ENCODE measurements at regions not wholly inside any gene's neighbourhood (a gene's known extent, or its start where the extent isn't known, plus 50 kb on each side); places are given as distances from the start of the nearest gene placed in this dataset.

DNA sequence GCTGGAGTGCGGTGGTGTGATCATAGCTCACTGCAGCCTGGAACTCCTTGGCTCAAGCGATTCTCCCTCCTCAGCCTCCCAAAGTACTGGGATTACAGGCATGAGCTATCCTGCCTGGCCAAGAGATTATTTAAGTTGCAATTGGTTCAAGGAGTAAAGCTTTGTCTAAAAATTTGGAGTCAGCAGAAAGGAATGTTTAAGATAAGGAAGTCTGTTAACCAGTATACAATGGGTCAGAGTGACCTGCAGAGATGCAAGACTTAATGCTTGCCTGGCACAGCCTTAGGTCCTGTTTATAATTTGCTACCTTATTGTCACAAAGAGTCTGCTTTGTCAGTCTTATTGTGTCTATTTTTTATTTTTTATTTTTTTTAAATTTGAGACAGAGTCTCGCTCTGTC lies 826.2 kb downstream of the NLGN4X start:
- Histone ChIP-seq H3K4me3 (no peak overlapping the region), H3K4me1 (no peaks in the 10 kb centered on the region), H3K9me3 (no peaks in the 10 kb centered on the region), H3K27ac (no peak overlapping the region), H3K27me3 (no peaks in the 10 kb centered on the region), H3K36me3 (replicated peaks in 1 of 2; ENCODE audit: insufficient read depth in 1 of 2, low read depth in 2 of 2) (no peaks in the 10 kb centered on the region)
- ATAC-seq: no peak
- TF ChIP-seq POLR2A (IDR thresholded peaks at IDR 0.05): no peak
- TF ChIP-seq, protein P1, sequence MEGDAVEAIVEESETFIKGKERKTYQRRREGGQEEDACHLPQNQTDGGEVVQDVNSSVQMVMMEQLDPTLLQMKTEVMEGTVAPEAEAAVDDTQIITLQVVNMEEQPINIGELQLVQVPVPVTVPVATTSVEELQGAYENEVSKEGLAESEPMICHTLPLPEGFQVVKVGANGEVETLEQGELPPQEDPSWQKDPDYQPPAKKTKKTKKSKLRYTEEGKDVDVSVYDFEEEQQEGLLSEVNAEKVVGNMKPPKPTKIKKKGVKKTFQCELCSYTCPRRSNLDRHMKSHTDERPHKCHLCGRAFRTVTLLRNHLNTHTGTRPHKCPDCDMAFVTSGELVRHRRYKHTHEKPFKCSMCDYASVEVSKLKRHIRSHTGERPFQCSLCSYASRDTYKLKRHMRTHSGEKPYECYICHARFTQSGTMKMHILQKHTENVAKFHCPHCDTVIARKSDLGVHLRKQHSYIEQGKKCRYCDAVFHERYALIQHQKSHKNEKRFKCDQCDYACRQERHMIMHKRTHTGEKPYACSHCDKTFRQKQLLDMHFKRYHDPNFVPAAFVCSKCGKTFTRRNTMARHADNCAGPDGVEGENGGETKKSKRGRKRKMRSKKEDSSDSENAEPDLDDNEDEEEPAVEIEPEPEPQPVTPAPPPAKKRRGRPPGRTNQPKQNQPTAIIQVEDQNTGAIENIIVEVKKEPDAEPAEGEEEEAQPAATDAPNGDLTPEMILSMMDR (IDR thresholded peaks at IDR 0.05): no peak
- DNase-seq: no peak
- intact Hi-C loops (cut with DNase I): no loop called here
- 73 to 81% methylated on average over 3 of the region's 3 CpGs for WGBS, 2 donors

DNA sequence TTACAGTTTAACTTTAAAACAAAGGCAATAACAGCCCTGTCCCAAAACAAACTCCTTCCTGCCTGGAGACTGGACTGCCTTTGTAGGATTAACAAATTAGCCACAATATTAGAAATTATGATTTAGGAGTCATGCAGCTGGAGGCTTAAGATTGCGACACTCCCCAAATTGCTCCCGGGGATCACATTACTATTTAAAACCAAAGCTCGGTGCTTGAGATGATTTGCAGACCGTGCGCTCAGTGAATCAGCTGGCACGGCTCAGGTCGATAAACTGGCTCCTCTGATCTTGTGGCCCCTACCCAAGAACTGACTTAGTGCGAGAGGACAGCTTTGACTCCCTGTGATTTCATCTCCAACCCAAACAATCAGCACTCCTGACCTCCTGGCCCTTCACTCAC lies 829.3 kb downstream of the NLGN4X start:
- Histone ChIP-seq H3K36me3 (replicated peaks in 1 of 2; ENCODE audit: insufficient read depth in 1 of 2, low read depth in 2 of 2) (no peaks in the 10 kb centered on the region), H3K27me3 (no peaks in the 10 kb centered on the region), H3K9me3 (no peaks in the 10 kb centered on the region), H3K4me1 (no peaks in the 10 kb centered on the region), H3K27ac (no peak overlapping the region), H3K4me3 (no peak overlapping the region)
- no peak for TF ChIP-seq POLR2A (IDR thresholded peaks at IDR 0.05)
- TF ChIP-seq, protein P1 (IDR thresholded peaks at IDR 0.05): no peak
- DNase-seq: no peak
- no peak for ATAC-seq
- WGBS, 2 donors: 60 to 71% methylated on average over 1 to 8 of the region's 8 CpGs
- intact Hi-C loops (cut with DNase I): no loop called here

DNA sequence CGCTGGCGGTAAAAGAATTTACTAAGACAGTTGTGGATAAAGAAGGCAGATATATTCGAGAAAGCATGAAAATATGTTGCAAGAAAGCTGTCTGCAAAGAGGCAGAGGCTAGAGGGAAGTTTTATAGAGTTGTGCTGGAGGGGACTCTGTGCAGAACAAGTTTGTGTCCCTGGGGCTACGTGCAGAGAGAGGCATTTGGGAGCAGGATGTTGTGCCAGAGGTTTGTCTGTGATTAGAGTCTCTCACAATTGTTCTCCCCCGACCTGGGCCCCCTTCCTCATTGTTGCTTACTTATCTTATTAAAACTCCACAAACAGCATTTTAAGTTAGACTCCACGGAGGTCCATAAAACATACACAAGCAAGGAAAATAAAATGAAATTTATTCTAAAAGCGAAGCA lies 831.3 kb downstream of the NLGN4X start:
- WGBS, 2 donors: 40 to 47% methylated on average over 7 of the region's 7 CpGs
- no peaks in the 10 kb centered on the region for H3K27me3 ChIP-seq
- TF ChIP-seq, protein P1 (IDR thresholded peaks at IDR 0.05): no peak
- no peak for TF ChIP-seq POLR2A (IDR thresholded peaks at IDR 0.05)

DNA sequence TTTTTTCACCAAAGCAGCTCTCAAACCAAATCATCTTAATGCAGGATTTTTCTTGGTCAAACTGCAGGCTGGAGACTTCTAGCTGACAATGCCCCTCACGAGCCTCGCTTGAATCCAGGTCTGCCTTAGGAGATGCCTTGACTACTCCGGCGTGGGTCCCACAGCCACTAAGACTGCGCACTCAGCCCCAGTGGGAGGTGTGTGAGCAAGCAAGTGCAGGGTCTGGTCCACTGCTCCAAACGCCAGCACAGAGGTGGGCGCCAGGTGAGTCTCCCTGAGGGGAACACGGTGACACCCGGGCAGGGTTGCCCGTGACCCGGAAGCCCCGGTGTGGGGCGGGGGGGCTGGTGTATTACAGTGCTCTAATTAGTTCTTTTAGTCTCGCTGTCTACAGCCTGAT lies 838.3 kb downstream of the NLGN4X start:
- intact Hi-C loops (cut with DNase I): no loop called here
- ATAC-seq (no peak), DNase-seq (no peak)
- H3K36me3 ChIP-seq (replicated peaks in 1 of 2; ENCODE audit: insufficient read depth in 1 of 2, low read depth in 2 of 2): no peaks in the 10 kb centered on the region
- no peak overlapping the region for H3K27ac ChIP-seq
- H3K4me3 ChIP-seq: no peak overlapping the region
- TF ChIP-seq POLR2A (IDR thresholded peaks at IDR 0.05): no peak
- TF ChIP-seq, protein P1 (IDR thresholded peaks at IDR 0.05): no peak
- H3K4me1 ChIP-seq: no peaks in the 10 kb centered on the region
- WGBS, 2 donors: 52% methylated on average over 6 to 7 of the region's 14 CpGs
- H3K9me3 ChIP-seq: no peaks in the 10 kb centered on the region
- H3K27me3 ChIP-seq: no peaks in the 10 kb centered on the region

More for the DNA sequence above, 831.3 kb downstream of the NLGN4X start:
- intact Hi-C loops (cut with DNase I): no loop called here
- Histone ChIP-seq H3K4me3 (no peak overlapping the region), H3K27ac (no peak overlapping the region), H3K9me3 (no peaks in the 10 kb centered on the region), H3K36me3 (replicated peaks in 1 of 2; ENCODE audit: insufficient read depth in 1 of 2, low read depth in 2 of 2) (no peaks in the 10 kb centered on the region), H3K4me1 (no peaks in the 10 kb centered on the region)
- DNase-seq (no peak), ATAC-seq (no peak)

DNA sequence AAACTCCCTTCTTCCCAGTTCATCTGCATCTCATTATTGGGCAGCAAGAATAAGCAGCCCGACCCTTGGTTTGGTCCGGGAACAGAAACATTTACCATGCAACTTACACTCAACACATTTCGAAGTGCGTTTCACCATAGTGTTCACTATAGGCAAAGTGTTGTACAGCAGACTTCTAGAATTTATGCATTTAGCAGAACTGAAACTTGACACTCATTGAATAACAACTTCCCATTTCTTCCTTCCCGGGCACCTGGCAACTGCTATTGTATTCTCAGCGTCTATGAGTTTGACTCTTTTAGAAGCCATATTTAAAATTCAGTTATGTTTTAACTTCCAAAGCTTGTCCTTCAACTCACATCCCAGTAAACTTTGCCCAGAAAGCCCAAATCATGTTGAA lies 840.6 kb downstream of the NLGN4X start:
- no peaks in the 10 kb centered on the region for H3K9me3 ChIP-seq
- intact Hi-C loops (cut with DNase I): no loop called here
- ATAC-seq (no peak), DNase-seq (no peak)
- H3K27ac ChIP-seq: no peak overlapping the region
- TF ChIP-seq POLR2A (IDR thresholded peaks at IDR 0.05): no peak
- TF ChIP-seq, protein P1 (IDR thresholded peaks at IDR 0.05): no peak
- no peaks in the 10 kb centered on the region for H3K27me3 ChIP-seq
- 56 to 69% methylated on average over 6 of the region's 6 CpGs for WGBS, 2 donors
- H3K36me3 ChIP-seq (replicated peaks in 1 of 2; ENCODE audit: insufficient read depth in 1 of 2, low read depth in 2 of 2): no peaks in the 10 kb centered on the region
- H3K4me1 ChIP-seq: no peaks in the 10 kb centered on the region
- no peak overlapping the region for H3K4me3 ChIP-seq
